ENCODE measurements at regions not wholly inside any gene's neighbourhood (a gene's known extent, or its start where the extent isn't known, plus 50 kb on each side); places are given as distances from the start of the nearest gene placed in this dataset.

DNA sequence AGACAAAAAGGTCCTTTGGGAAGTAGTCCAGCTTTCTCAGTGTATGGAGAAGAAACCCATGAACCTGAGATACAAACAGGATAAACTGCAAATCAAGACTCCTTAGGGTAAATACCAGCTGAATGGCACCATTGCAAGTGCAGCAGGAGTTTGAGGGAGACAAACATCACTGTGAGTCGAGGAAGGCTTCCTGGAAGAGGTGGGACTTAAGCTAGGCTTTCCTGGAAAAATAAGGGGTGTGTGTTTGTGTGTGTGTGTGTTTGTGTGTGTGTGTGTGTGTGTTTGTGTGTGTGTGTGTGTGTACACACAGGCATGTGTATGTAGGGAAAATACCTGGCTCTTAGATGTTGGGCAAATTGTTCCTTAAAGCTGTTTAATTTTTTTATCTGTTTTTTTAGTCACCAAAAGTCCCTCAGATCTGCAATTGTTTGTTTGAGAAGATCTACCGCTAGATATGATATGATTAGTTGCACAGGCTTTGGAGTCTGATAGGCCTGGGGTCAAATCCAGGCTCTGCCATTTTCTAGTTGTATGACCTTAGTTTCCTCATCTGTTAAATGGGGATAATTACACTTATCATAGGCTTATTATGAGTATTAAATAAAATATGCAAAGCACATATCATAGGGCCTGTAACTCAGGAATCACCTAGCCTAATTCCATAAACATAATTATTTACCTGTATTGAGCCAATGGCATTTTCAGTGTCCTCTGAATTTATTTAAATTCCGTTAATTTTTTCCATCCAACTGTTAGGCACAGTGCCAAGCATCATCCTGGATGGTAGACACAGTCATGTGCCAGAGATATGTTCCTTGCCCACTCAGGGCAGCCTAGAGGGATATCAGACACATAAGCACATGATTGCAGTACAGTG is 85.6 kb upstream of the EED start:
- TF ChIP-seq, protein P1, sequence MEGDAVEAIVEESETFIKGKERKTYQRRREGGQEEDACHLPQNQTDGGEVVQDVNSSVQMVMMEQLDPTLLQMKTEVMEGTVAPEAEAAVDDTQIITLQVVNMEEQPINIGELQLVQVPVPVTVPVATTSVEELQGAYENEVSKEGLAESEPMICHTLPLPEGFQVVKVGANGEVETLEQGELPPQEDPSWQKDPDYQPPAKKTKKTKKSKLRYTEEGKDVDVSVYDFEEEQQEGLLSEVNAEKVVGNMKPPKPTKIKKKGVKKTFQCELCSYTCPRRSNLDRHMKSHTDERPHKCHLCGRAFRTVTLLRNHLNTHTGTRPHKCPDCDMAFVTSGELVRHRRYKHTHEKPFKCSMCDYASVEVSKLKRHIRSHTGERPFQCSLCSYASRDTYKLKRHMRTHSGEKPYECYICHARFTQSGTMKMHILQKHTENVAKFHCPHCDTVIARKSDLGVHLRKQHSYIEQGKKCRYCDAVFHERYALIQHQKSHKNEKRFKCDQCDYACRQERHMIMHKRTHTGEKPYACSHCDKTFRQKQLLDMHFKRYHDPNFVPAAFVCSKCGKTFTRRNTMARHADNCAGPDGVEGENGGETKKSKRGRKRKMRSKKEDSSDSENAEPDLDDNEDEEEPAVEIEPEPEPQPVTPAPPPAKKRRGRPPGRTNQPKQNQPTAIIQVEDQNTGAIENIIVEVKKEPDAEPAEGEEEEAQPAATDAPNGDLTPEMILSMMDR (IDR thresholded peaks at IDR 0.05; ENCODE audit: insufficient read depth, low read length, missing control alignments), result no peak
- ChIA-PET CTCF (no interaction called here), POLR2A (interaction anchor here (1.5 to 1.7 kb wide), 2 partner anchors 15 to 90 kb away, joined by 6 read pairs; partner anchors contain the start of gene PICALM)
- DNase-seq (ENCODE audit: low read depth, low spot score), result no peak
- H3K4me3 ChIP-seq (ENCODE audit: low read depth, low read length), result no peak overlapping the region

- TF ChIP-seq, protein P1 (IDR thresholded peaks at IDR 0.05; ENCODE audit: insufficient read depth, low read length, missing control alignments), result no peak
- DNase-seq (ENCODE audit: low read depth, low spot score), result no peak
- CTCF ChIA-PET, result no interaction called here
- POLR2A ChIA-PET, result no interaction called here
- H3K4me3 ChIP-seq (ENCODE audit: low read depth, low read length), result no peak overlapping the region
Measured at GRCh38 chr11:86157797-86158378, 86.7 kb upstream of the EED start.

GRCh38 chr11:86156397-86156955 is 87.6 kb upstream of the PICALM start:
- no peak for DNase-seq (ENCODE audit: low read depth, low spot score)
- H3K4me3 ChIP-seq (ENCODE audit: low read depth, low read length), result no peak overlapping the region
- TF ChIP-seq, protein P1 (IDR thresholded peaks at IDR 0.05; ENCODE audit: insufficient read depth, low read length, missing control alignments), result no peak
- POLR2A ChIA-PET, result no interaction called here
- CTCF ChIA-PET, result no interaction called here

DNA sequence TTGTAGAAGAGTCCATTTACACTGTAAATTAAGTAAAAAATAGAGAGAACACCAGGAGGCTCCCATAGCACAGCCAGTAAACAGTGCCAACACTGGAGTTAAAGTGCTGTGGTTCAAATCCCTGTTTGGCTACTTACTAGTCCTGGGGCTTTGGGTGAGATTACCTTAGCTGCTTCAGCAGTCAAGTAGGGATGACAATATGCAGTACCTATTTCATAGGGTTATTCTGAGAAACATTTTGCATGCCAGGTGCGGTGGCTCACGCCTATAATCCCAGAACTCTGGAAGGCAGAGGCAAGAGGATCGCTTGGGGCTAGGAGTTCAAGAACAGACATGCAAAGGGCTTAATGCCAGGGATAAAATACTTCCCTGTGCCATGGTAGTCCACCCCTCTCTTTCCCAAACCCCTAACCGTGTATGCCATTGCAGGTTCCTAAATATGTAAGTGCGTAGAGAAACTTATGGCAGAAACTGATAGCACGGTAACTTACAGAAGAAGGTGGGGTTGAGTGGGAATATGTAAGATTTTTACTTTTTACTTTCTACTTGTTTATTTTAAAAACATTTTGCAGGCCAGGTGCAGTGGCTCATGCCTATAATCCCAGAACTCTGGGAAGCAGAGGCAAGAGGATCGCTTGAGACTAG is 86.4 kb upstream of the PICALM start:
- TF ChIP-seq, protein P1 (IDR thresholded peaks at IDR 0.05; ENCODE audit: insufficient read depth, low read length, missing control alignments), result no peak
- ChIA-PET CTCF (no interaction called here), POLR2A (no interaction called here)
- no peak for DNase-seq (ENCODE audit: low read depth, low spot score)
- H3K4me3 ChIP-seq (ENCODE audit: low read depth, low read length), result no peak overlapping the region

DNA sequence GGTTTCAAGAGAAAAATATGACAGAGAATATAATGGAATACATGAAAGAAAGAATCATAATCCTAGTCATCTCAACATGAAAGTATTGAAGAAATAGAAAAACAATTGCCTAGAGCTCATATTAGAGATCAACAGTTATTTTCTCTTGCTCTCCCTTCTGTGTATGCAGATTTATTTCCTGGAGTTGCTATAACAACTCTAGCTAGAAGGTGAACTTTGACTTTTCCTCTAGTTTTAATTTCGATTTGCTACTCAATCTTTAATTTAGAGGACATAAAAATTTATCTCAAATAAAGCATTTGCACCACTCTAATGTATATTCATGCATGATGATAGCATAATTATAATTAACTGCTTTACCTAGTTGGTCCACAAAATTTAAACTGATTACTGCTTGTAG is 84.6 kb upstream of the PICALM start:
- DNase-seq (ENCODE audit: low read depth, low spot score), result no peak
- ChIA-PET POLR2A (interaction anchor here (1.8 kb wide), 1 partner anchor 21 kb away, joined by 15 read pairs; no protein-coding TSS in a partner anchor), CTCF (interaction anchor here (2.0 kb wide), 1 partner anchor 9 kb away, joined by 5 read pairs; no protein-coding TSS in a partner anchor)

More for the DNA sequence above, 84.6 kb upstream of the PICALM start:
- no peak overlapping the region for H3K4me3 ChIP-seq (ENCODE audit: low read depth, low read length)
- TF ChIP-seq, protein P1 (IDR thresholded peaks at IDR 0.05; ENCODE audit: insufficient read depth, low read length, missing control alignments), result no peak

Data from AG04449 (cell line).